ENCODE measurements at regions not wholly inside any gene's neighbourhood (a gene's known extent, or its start where the extent isn't known, plus 50 kb on each side); places are given as distances from the start of the nearest gene placed in this dataset.

- no peaks in the 10 kb centered on the region for H3K27me3 ChIP-seq (ENCODE audit: control insufficient read depth, insufficient read depth, low read length)
Observed at GRCh38 chr3:76501315-76501714, 538.6 kb upstream of the ROBO2 start.

DNA sequence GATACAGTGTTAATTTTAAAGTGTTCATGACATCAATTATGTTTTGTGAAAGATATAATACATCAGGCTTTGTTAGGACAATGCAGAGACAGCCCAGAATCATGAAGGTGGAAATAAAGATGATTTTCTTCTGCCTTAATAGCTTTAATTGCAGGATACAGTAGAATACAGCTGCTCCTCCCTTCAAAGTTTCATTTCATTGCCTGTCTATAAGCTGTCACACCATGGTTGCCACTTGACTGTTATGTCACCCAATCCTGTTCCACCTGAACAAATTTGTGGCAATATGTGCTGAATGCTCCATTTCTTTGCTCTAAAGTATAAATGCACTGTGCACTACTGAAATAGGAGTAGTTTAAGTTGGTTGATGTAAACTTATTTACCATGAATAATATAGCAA, 537.8 kb upstream of the ROBO2 start:
- Histone ChIP-seq H3K4me3 (ENCODE audit: low read length in 3 of 3) (no peak overlapping the region), H3K4me1 (ENCODE audit: control insufficient read depth in 2 of 3, insufficient read depth in 2 of 3, low read depth in 1 of 3, low read length in 3 of 3) (no peaks in the 10 kb centered on the region), H3K36me3 (ENCODE audit: control insufficient read depth in 2 of 3, insufficient read depth in 3 of 3, low read length in 3 of 3) (no peaks in the 10 kb centered on the region), H3K27ac (ENCODE audit: low read depth in 2 of 2, low read length in 2 of 2) (no peak overlapping the region), H3K27me3 (ENCODE audit: control insufficient read depth, insufficient read depth, low read length) (no peaks in the 10 kb centered on the region), H3K9ac (ENCODE audit: low read length in 3 of 3) (no peak overlapping the region), H3K9me3 (ENCODE audit: control insufficient read depth in 2 of 3, insufficient read depth in 1 of 3, low read length in 3 of 3) (no peaks in the 10 kb centered on the region)
- FAIRE-seq = no peak
- no peak for DNase-seq
- intact Hi-C loops (cut with DNase I) = no loop called here
- TF ChIP-seq CTCF (IDR thresholded peaks at IDR 0.05; ENCODE audit: borderline replicate concordance, extremely low read depth, insufficient read depth) = no peak

More at GRCh38 chr3:76501315-76501714, 538.6 kb upstream of the ROBO2 start:
- no peak for TF ChIP-seq CTCF (IDR thresholded peaks at IDR 0.05; ENCODE audit: borderline replicate concordance, extremely low read depth, insufficient read depth)
- DNase-seq (peak in 2 of 5 donors; percentile 10 to 18), FAIRE-seq (no peak)
- Histone ChIP-seq H3K9ac (ENCODE audit: low read length in 3 of 3) (no peak overlapping the region), H3K4me1 (ENCODE audit: control insufficient read depth in 2 of 3, insufficient read depth in 2 of 3, low read depth in 1 of 3, low read length in 3 of 3) (no peaks in the 10 kb centered on the region), H3K27ac (ENCODE audit: low read depth in 2 of 2, low read length in 2 of 2) (no peak overlapping the region), H3K36me3 (ENCODE audit: control insufficient read depth in 2 of 3, insufficient read depth in 3 of 3, low read length in 3 of 3) (no peaks in the 10 kb centered on the region), H3K9me3 (ENCODE audit: control insufficient read depth in 2 of 3, insufficient read depth in 1 of 3, low read length in 3 of 3) (no peaks in the 10 kb centered on the region), H3K4me3 (ENCODE audit: low read length in 3 of 3) (no peak overlapping the region)
- intact Hi-C loops (cut with DNase I) = no loop called here

DNA sequence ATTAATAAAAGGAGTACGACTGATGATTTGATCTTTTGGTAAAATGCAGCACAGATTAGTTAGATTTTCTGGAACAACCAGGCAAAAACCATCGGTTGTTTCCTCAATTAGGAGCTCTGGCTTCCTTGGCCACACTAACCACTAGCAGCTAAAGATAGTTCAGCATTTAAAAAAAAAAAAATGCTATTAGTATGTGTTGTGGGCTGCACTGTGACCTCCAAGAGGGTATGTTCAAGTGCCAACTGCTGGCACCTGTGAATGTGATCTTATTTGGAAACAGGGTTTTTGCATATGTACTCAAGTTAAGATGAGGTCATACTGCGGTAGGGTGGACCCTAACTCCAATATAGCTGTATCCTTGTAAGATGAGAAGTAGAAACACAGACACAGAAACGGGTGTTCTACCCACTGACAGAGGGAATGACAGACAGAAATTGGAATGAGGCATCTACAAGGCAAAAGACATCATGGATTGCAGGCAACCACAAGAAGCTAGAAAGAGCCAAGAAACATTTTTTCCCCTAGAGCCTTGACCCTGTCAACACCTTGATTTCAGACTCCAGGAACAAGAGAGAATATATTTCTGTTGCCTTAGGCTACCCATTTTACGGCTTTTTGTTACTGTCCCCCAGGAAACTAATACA, 534.6 kb upstream of the ROBO2 start:
- Histone ChIP-seq H3K27ac (ENCODE audit: low read depth in 2 of 2, low read length in 2 of 2) (no peak overlapping the region), H3K4me1 (ENCODE audit: control insufficient read depth in 2 of 3, insufficient read depth in 2 of 3, low read depth in 1 of 3, low read length in 3 of 3) (no peaks in the 10 kb centered on the region), H3K27me3 (ENCODE audit: control insufficient read depth, insufficient read depth, low read length) (no peaks in the 10 kb centered on the region), H3K9me3 (ENCODE audit: control insufficient read depth in 2 of 3, insufficient read depth in 1 of 3, low read length in 3 of 3) (no peaks in the 10 kb centered on the region), H3K4me3 (ENCODE audit: low read length in 3 of 3) (no peak overlapping the region), H3K36me3 (ENCODE audit: control insufficient read depth in 2 of 3, insufficient read depth in 3 of 3, low read length in 3 of 3) (no peaks in the 10 kb centered on the region), H3K9ac (ENCODE audit: low read length in 3 of 3) (no peak overlapping the region)
- no peak for TF ChIP-seq CTCF (IDR thresholded peaks at IDR 0.05; ENCODE audit: borderline replicate concordance, extremely low read depth, insufficient read depth)
- DNase-seq (no peak), FAIRE-seq (no peak)
- intact Hi-C loops (cut with DNase I) = no loop called here
